Ishikawa (cell line): ENCODE measurements at regions not wholly inside any gene's neighbourhood (a gene's known extent, or its start where the extent isn't known, plus 50 kb on each side); places are given as distances from the start of the nearest gene placed in this dataset.

ENCODE experiments used
- EGR1 ChIP-seq: IDR thresholded peaks from 2 replicates; pipeline ENCODE4 v1.6.1; 2012
- EP300 ChIP-seq: IDR thresholded peaks from 2 replicates; pipeline ENCODE4 v1.6.1; 2012; ENCODE audit warnings: borderline replicate concordance
- NFIC ChIP-seq: IDR thresholded peaks from 2 replicates; pipeline ENCODE4 v1.6.1; 2012
- TAF1 ChIP-seq: IDR thresholded peaks from 2 replicates; pipeline ENCODE4 v1.6.1; 2012; ENCODE audit warnings: low read depth, mild to moderate bottlenecking
- TCF12 ChIP-seq: IDR thresholded peaks from 2 replicates; pipeline ENCODE4 v1.6.1; 2012; ENCODE audit warnings: low read depth
- TEAD4 ChIP-seq: IDR thresholded peaks from 2 replicates; pipeline ENCODE4 v1.6.1; 2012
- YY1 ChIP-seq: IDR thresholded peaks from 2 replicates; pipeline ENCODE4 v1.6.1; 2012; ENCODE audit warnings: low read depth
- TF ChIP-seq, protein P1 (sequence below): IDR thresholded peaks from 2 replicates; pipeline ENCODE4 v1.6.1; 2012
- TF ChIP-seq, protein P2 (sequence below): IDR thresholded peaks from 2 replicates; pipeline ENCODE4 v1.6.1; 2012; ENCODE audit warnings: low read depth, mild to moderate bottlenecking

DNA sequence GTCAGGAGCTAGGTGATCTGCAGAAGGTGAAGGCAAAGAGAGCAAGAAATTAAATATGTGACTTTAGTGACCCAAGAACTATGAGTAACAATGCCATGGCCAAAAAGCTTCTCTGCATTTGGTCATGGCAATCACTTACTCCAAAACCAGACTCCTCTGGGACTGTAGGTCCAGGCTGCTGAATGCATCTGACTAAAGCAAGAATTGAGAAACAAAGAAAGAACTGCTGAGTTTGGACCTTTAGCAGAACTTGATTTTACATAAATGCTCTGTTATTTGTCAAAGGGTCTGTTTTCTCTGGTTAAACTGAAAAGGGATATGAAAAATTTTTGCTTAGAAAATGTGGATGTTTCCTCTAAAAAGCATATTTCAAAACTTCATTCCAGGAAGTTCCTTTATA, 1102.2 kb downstream of the IGSF11 start:
- TF ChIP-seq EP300 (no peak), TEAD4 (no peak), TCF12 (no peak), YY1 (no peak), NFIC (no peak), EGR1 (no peak), TAF1 (no peak)
- TF ChIP-seq, protein P1, sequence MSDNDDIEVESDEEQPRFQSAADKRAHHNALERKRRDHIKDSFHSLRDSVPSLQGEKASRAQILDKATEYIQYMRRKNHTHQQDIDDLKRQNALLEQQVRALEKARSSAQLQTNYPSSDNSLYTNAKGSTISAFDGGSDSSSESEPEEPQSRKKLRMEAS: no peak
- TF ChIP-seq, protein P2, sequence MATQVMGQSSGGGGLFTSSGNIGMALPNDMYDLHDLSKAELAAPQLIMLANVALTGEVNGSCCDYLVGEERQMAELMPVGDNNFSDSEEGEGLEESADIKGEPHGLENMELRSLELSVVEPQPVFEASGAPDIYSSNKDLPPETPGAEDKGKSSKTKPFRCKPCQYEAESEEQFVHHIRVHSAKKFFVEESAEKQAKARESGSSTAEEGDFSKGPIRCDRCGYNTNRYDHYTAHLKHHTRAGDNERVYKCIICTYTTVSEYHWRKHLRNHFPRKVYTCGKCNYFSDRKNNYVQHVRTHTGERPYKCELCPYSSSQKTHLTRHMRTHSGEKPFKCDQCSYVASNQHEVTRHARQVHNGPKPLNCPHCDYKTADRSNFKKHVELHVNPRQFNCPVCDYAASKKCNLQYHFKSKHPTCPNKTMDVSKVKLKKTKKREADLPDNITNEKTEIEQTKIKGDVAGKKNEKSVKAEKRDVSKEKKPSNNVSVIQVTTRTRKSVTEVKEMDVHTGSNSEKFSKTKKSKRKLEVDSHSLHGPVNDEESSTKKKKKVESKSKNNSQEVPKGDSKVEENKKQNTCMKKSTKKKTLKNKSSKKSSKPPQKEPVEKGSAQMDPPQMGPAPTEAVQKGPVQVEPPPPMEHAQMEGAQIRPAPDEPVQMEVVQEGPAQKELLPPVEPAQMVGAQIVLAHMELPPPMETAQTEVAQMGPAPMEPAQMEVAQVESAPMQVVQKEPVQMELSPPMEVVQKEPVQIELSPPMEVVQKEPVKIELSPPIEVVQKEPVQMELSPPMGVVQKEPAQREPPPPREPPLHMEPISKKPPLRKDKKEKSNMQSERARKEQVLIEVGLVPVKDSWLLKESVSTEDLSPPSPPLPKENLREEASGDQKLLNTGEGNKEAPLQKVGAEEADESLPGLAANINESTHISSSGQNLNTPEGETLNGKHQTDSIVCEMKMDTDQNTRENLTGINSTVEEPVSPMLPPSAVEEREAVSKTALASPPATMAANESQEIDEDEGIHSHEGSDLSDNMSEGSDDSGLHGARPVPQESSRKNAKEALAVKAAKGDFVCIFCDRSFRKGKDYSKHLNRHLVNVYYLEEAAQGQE: no peak
